Stimulated activated CD8-positive, alpha-beta memory T cell treated with anti-CD3 and anti-CD28 coated beads, Interleukin-4, amount 100 ng/mL, for 48 hours (primary cell): ENCODE measurements at regions not wholly inside any gene's neighbourhood (a gene's known extent, or its start where the extent isn't known, plus 50 kb on each side); places are given as distances from the start of the nearest gene placed in this dataset.

Experiments used
- DNase-seq: peaks from one replicate; pipeline ENCODE4 v3.0.0-alpha.2; 2020

- no peak for DNase-seq
Observed at GRCh38 chr11:70614034-70614681, 215.8 kb downstream of the CTTN start.

GRCh38 chr11:70615036-70615875, 216.9 kb downstream of the CTTN start:
- DNase-seq: no peak

- DNase-seq: no peak
Observed at GRCh38 chr11:70616317-70616716, 218.0 kb downstream of the CTTN start.

- no peak for DNase-seq
Observed at GRCh38 chr11:70616938-70617654, 218.8 kb downstream of the CTTN start.

- DNase-seq: no peak
Observed at GRCh38 chr11:70618431-70619101, 220.2 kb downstream of the CTTN start.

GRCh38 chr11:70619591-70619990, 221.3 kb downstream of the CTTN start:
- no peak for DNase-seq

GRCh38 chr11:70620510-70621184, 222.3 kb downstream of the CTTN start:
- no peak for DNase-seq

GRCh38 chr11:70621241-70621640, 222.9 kb downstream of the CTTN start:
- no peak for DNase-seq

GRCh38 chr11:70622091-70622490, 223.8 kb downstream of the CTTN start:
- DNase-seq: no peak

- no peak for DNase-seq
Observed at GRCh38 chr11:70623906-70624597, 225.7 kb downstream of the CTTN start.

GRCh38 chr11:70624598-70624993, 226.3 kb downstream of the CTTN start:
- DNase-seq: no peak

GRCh38 chr11:70625051-70625450, 226.7 kb downstream of the CTTN start:
- no peak for DNase-seq

GRCh38 chr11:70625582-70626518, 227.5 kb downstream of the CTTN start:
- no peak for DNase-seq

- no peak for DNase-seq
Observed at GRCh38 chr11:70627219-70627618, 228.9 kb downstream of the CTTN start.

GRCh38 chr11:70628176-70628854, 230.0 kb downstream of the CTTN start:
- DNase-seq: no peak

- no peak for DNase-seq
Observed at GRCh38 chr11:70628855-70629844, 230.8 kb downstream of the CTTN start.

- no peak for DNase-seq
Observed at GRCh38 chr11:70630068-70630467, 231.7 kb downstream of the CTTN start.

GRCh38 chr11:70630816-70631623, 232.7 kb downstream of the CTTN start:
- no peak for DNase-seq
